Heart right ventricle (tissue), 16 donors: ENCODE measurements at regions not wholly inside any gene's neighbourhood (a gene's known extent, or its start where the extent isn't known, plus 50 kb on each side); places are given as distances from the start of the nearest gene placed in this dataset.
A peak's percentile ranks its signal among the peaks of the same experiment; 100 is the strongest.

Source experiments
- ATAC-seq, 8 donors: fragments of 200-7000 bp; cut with Tn5 transposase; one replicate each; pipeline ENCODE4 v1.9.1; 2020; ENCODE audit warnings: mild to moderate bottlenecking in 8 of 8, moderate library complexity in 8 of 8, moderate number of reproducible peaks in 1 of 8
- DNase-seq, 2 donors: peaks; one replicate each; pipeline ENCODE4 v3.0.0-alpha.2; 2020
- H3K27ac ChIP-seq, 10 donors: fragments of 200-600 bp; sonication (generic) in 2 of 10; one replicate each; pipeline versions ENCODE4 v1.5.0 to v1.8.0; 2020 to 2022; ENCODE audit warnings: mild to moderate bottlenecking in 3 of 10
- H3K27me3 ChIP-seq, 7 donors: fragments of 200-600 bp; one replicate each; pipeline ENCODE4 v1.8.0; 2021 to 2022; ENCODE audit warnings: mild to moderate bottlenecking in 2 of 7
- H3K36me3 ChIP-seq, 9 donors: fragments of 200-600 bp; sonication (generic) in 1 of 9; one replicate each; pipeline versions ENCODE4 v1.5.0 to v1.8.0; 2020 to 2022; ENCODE audit warnings: mild to moderate bottlenecking in 2 of 9
- H3K4me1 ChIP-seq, 9 donors: fragments of 200-600 bp; sonication (generic) in 1 of 9; one replicate each; pipeline versions ENCODE4 v1.5.0 to v1.8.0; 2020 to 2022; ENCODE audit warnings: mild to moderate bottlenecking in 4 of 9
- H3K4me3 ChIP-seq, 10 donors: fragments of 200-600 bp; sonication (generic) in 2 of 10; one replicate each; pipeline versions ENCODE4 v1.5.0 to v1.8.0; 2020 to 2022; ENCODE audit warnings: mild to moderate bottlenecking in 7 of 10, moderate library complexity in 2 of 10
- H3K9me3 ChIP-seq, 11 donors: fragments of 200-600 bp in 10 of 11; sonication (generic) in 2 of 11; one replicate each; pipeline versions ENCODE4 v1.5.0 to v1.8.0; 2013 to 2022; ENCODE audit warnings: mild to moderate bottlenecking in 2 of 11, control low read depth in 1 of 11, moderate library complexity in 1 of 11
- WGBS, 2 donors: extraction: QIAGEN DNeasy Blood & Tissue Kit; methylation state at CpG; one replicate each; pipeline ENCODE4 v1.1.7; 2013; ENCODE audit warnings: inconsistent platforms in 1 of 2; 5-methylcytosine and 5-hydroxymethylcytosine counted together
- intact Hi-C, 10 donors: fragments of 100-400 bp; cut with DNase I; formaldehyde crosslinking; loops; one replicate each; pipeline versions ENCODE4 v1.11.1 to v1.14.2; 2022
- TF ChIP-seq, protein P1 (sequence below), 9 donors: fragments of 200-600 bp; sonication (generic) in 2 of 9; IDR thresholded peaks; one replicate each; pipeline versions ENCODE4 v1.5.0 to v1.8.0; 2021 to 2022; ENCODE audit warnings: antibody characterized with exemption in 9 of 9, mild to moderate bottlenecking in 5 of 9, moderate library complexity in 1 of 9
- donor health status: Arrhythmogenic right ventricular cardiomyopathy.
- donor health status: ischemic (EF 13 %, LVEDD 7.1; RV severe dilation, severe dysfunction).
- donor health status: healthy with polysubstance abuse.
- donor health status: DM: no; HTN: yes; CAD: no.
- donor health status: DM: no; HTN: no; CAD: no.
- donor health status: ischemic (EF 25% LVEDD 6.9; RV normal size, moderate dysfunction).
- donor health status: ischemic (EF 25% LVEDD 5.7; RV mildly dilated, moderate dysfunction).
- donor health status: healthy.
- donor health status: DM: yes; HTN: yes; CAD: no.
- donor health status: Ischemic cardiomyopathy.
- donor health status: ischemic (EF 35%, LVEDD 5.7; RV mildly dilated, moderate dysfunction).
- donor health status: nonischemic (EF 11% LVEDD 7.7; RV severe dilation, severe dysfunction).
- donor health status: DM: yes; HTN: yes; CAD: no.
- donor health status: PGD.
- donor health status: ischemic (EF 29% LVEDD 5.4; RV normal size, mild dysfunction).
- donor health status: nonischemic (EF 23%, LVEDD 6.1; RV moderate dilation, normal function).

DNA sequence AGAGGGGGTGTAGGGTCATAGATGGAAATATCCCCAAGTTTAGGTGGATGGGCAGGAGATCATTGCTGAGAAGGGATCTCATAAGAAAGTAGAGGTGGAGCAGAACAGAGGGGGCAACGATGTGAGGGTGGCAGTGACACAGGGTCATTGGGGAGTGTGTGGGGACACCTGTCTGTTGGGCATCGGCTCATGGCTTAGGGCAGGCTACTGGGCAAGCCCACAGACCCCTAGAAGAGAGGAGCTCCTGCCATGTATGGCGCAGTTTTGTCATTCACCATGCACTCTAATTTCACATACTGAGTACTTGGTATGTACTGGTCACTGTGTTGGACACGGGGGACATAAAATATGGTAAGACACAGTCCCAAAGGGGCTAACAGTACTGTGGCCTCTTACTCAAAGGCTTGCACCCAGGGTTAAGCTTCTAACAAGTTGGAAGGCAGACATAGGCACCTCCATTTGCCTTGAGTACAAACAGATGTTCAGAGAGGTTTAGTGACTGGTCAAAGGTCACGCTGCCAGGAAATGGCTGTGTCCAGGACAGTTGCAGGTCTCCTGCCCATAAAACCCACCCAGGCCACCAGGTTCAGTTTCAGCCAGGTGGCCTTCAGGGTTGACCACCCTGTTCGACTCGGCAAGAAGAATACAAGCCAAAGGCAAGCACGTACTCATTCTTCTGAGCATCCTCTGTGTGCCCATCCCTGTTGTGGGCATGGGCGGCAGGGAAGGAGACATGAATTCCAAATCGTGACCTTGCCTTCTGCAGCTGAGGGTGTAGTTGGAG lies 580.2 kb downstream of the KCNJ18 start:
- 59 to 68% methylated on average over 10 of the region's 10 CpGs for WGBS, 2 donors
- ATAC-seq (no peak), DNase-seq (no peak)
- TF ChIP-seq, protein P1, sequence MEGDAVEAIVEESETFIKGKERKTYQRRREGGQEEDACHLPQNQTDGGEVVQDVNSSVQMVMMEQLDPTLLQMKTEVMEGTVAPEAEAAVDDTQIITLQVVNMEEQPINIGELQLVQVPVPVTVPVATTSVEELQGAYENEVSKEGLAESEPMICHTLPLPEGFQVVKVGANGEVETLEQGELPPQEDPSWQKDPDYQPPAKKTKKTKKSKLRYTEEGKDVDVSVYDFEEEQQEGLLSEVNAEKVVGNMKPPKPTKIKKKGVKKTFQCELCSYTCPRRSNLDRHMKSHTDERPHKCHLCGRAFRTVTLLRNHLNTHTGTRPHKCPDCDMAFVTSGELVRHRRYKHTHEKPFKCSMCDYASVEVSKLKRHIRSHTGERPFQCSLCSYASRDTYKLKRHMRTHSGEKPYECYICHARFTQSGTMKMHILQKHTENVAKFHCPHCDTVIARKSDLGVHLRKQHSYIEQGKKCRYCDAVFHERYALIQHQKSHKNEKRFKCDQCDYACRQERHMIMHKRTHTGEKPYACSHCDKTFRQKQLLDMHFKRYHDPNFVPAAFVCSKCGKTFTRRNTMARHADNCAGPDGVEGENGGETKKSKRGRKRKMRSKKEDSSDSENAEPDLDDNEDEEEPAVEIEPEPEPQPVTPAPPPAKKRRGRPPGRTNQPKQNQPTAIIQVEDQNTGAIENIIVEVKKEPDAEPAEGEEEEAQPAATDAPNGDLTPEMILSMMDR (IDR thresholded peaks at IDR 0.05), result no peak
- no peaks in the 10 kb centered on the region for H3K4me1 ChIP-seq
- H3K36me3 ChIP-seq, result no peaks in the 10 kb centered on the region
- no peak overlapping the region for H3K27ac ChIP-seq
- H3K27me3 ChIP-seq, result peaks cover 0 to 7% (median 0%) of the 10 kb centered on the region in 7 donors
- H3K9me3 ChIP-seq, result no peaks in the 10 kb centered on the region
- intact Hi-C loops, result loop anchor here in 1 of 10 donors (10.0 kb wide), 1 partner anchor 58 kb away; no protein-coding TSS in a partner anchor
- no peak overlapping the region for H3K4me3 ChIP-seq

DNA sequence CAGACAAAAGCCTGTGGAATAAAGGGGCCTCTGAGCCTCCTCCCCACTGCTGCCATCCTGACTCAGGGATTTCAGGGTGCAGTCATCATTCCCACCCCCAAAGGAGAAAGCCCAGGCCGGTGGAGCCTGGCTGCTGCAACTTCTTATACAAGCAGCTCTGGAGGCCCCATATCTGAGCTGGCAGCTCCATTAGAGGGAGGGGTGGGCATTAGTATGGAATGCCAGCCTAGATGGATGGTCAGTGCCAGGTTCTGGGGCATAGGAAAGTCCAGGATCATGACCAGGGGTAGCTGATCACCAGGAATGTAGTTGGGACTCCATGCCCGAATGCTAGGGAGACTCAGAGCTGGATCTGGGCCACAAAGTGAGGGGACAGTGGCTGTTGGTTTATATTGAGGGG lies 581.0 kb downstream of the KCNJ18 start:
- TF ChIP-seq, protein P1 (IDR thresholded peaks at IDR 0.05), result no peak
- Histone ChIP-seq H3K4me1 (no peaks in the 10 kb centered on the region), H3K27ac (no peak overlapping the region), H3K27me3 (peaks cover 0 to 8% (median 0%) of the 10 kb centered on the region in 7 donors), H3K4me3 (no peak overlapping the region), H3K36me3 (no peaks in the 10 kb centered on the region), H3K9me3 (no peaks in the 10 kb centered on the region)
- DNase-seq (no peak), ATAC-seq (no peak)
- 60 to 74% methylated on average over 2 of the region's 2 CpGs for WGBS, 2 donors
- intact Hi-C loops, result loop anchor here in 1 of 10 donors (10.0 kb wide), 1 partner anchor 59 kb away; no protein-coding TSS in a partner anchor

DNA sequence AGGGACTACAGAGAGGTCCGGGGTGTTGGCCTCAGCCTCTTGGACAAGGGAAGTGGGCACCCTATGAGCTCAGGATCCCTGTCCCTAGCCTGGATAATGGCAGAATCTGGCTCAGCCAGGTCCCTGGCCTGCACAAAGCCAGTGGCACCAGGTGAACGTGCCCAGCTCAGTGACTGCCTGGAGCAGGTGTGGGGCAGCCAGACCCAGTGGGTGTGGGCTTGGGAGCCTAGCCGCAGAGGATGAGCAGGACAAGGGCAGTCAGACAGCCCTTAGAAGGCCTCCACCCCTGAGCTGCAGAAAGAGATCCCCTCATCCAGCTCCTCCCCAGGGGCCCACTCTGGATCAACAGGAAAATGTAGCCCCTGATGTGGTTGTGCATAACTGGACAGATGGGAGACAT lies 585.3 kb downstream of the KCNJ18 start:
- WGBS, 2 donors, result 48 to 61% methylated on average over 3 of the region's 3 CpGs
- TF ChIP-seq, protein P1 (IDR thresholded peaks at IDR 0.05), result no peak
- ATAC-seq (peak in 1 of 8 donors; percentile 28), DNase-seq (no peak)
- H3K4me3 ChIP-seq, result no peak overlapping the region
- peaks cover 0 to 12% (median 0%) of the 10 kb centered on the region in 7 donors for H3K27me3 ChIP-seq
- H3K27ac ChIP-seq, result no peak overlapping the region
- H3K36me3 ChIP-seq, result no peaks in the 10 kb centered on the region
- intact Hi-C loops, result loop anchor here in 2 of 10 donors (5.0 to 10.0 kb wide), 2 partner anchors 35 to 63 kb away; no protein-coding TSS in a partner anchor
- no peaks in the 10 kb centered on the region for H3K9me3 ChIP-seq
- H3K4me1 ChIP-seq, result no peaks in the 10 kb centered on the region

DNA sequence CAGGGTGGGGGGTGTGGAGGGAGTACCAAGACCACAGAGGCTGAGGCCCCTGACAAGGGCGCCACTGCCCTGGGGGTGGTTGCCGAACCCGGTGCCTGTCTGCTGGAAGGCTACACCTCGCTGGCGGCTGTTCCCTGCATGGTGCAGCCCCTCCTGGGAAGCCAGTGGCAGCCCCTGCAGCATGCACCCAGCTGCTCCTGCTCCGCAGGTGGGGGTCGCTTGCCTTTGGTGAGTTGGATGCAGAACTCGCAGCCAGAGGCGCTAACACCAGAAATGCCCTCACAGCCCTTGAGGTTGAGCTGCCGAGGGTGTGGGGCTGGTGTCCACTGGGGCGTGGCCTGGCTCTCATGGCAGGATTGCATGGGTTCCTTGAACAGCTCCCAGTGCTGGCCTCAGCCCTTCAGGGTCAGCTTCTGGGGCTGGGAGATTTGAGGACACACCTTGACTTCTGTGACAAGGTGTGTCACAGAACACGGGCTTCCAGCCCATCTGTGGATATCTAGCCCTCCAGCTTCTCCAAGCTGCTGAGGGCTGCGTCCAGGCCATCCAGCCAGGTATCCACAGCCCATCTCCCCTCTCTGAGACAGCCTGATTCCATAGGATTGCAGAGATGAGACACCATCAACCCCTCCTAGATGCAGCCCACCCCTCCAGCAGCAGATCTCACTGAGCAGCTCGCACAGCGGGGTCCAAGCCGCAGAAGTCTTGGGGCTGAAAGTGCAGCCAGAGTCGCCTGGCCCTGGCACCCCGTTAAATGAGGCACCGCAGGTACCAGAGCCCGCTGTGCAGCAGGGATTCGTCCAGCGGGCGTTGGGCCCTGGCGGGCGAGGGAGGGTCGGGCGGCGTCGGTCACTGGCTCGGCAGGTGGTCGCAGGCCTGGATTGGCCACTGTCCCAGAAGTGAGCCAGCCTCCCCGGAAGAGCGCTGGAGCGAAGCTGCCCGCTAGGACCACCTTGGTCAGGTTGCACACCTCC lies 586.3 kb downstream of the KCNJ18 start:
- DNase-seq (no peak), ATAC-seq (no peak)
- Histone ChIP-seq H3K9me3 (no peaks in the 10 kb centered on the region), H3K27me3 (peaks cover 0 to 12% (median 0%) of the 10 kb centered on the region in 7 donors), H3K4me3 (no peak overlapping the region), H3K4me1 (no peaks in the 10 kb centered on the region), H3K36me3 (no peaks in the 10 kb centered on the region), H3K27ac (no peak overlapping the region)
- TF ChIP-seq, protein P1 (IDR thresholded peaks at IDR 0.05), result no peak
- intact Hi-C loops, result loop anchor here in 2 of 10 donors (5.0 to 10.0 kb wide), 2 partner anchors 36 to 64 kb away; no protein-coding TSS in a partner anchor
- 86% methylated on average over 35 of the region's 35 CpGs for WGBS, 2 donors
